Endothelial cell of umbilical vein (primary cell): ENCODE measurements at regions not wholly inside any gene's neighbourhood (a gene's known extent, or its start where the extent isn't known, plus 50 kb on each side); places are given as distances from the start of the nearest gene placed in this dataset.

Source experiments
- BruUV-seq: library from RNA; stranded (reverse); fragments of 400-500 nt; replicated peaks from 2 replicates; lab custom pipeline; 2021; lab: Mats Ljungman, UMichigan
- CTCF ChIA-PET: fragments of 300-600, 350-600 bp; sonication (Branson Sonifier 250); formaldehyde crosslinking; loops from one replicate; lab custom pipeline; 2021; ENCODE audit warnings: antibody characterized with exemption, inconsistent platforms; lab: Charles Lee
- POLR2A ChIA-PET: fragments of 300-600, 350-600 bp; sonication (Branson Sonifier 250); formaldehyde crosslinking; loops from one replicate; lab custom pipeline; 2021; ENCODE audit warnings: antibody characterized with exemption, inconsistent platforms; lab: Charles Lee
- DNase-seq: peaks from one replicate; pipeline ENCODE4 v3.0.0-alpha.2; 2011; ENCODE audit warnings: low read depth, low spot score
- FAIRE-seq: peaks from 2 replicates; lab custom pipeline; 2011; peaks lifted over from hg19 to GRCh38; lab: Jason Lieb, UNC
- H2AFZ ChIP-seq: 2 replicates; pipeline ENCODE4 v1.6.0; 2012; ENCODE audit warnings: low read depth, low read length, control low read depth, inconsistent platforms
- H3K27ac ChIP-seq: 2 replicates; pipeline ENCODE4 v1.5.1; 2011; ENCODE audit warnings: low read depth, mild to moderate bottlenecking, control low read depth, low read length, moderate library complexity; ENCODE audit not compliant: insufficient read depth
- H3K27me3 ChIP-seq, 2 experiments: 2 replicates each; pipeline versions ENCODE4 v1.6.0 to v1.6.1; 2011; ENCODE audit warnings: low read length in 2 of 2, mixed read lengths in 1 of 2; ENCODE audit not compliant: control insufficient read depth in 2 of 2, insufficient read depth in 2 of 2
- H3K36me3 ChIP-seq, 2 experiments: 2 replicates in 1 of 2; 3 replicates in 1 of 2; pipeline ENCODE4 v1.5.1; 2011; ENCODE audit warnings: low read length in 2 of 2, mild to moderate bottlenecking in 1 of 2, moderate library complexity in 1 of 2; ENCODE audit not compliant: control insufficient read depth in 2 of 2, insufficient read depth in 2 of 2; ENCODE audit errors: extremely low read depth in 1 of 2
- H3K4me1 ChIP-seq: 3 replicates; pipeline ENCODE4 v1.5.1; 2011; ENCODE audit warnings: mild to moderate bottlenecking, low read length; ENCODE audit not compliant: control insufficient read depth, insufficient read depth; ENCODE audit errors: extremely low read depth
- H3K4me2 ChIP-seq: 2 replicates; pipeline ENCODE4 v1.6.1; 2011; ENCODE audit warnings: low read length, control low read depth, mixed read lengths; ENCODE audit not compliant: insufficient read depth
- H3K4me3 ChIP-seq, 3 experiments: fragments of 200-600 bp in 1 of 3; sonication (generic), shearing (Covaris generic) in 1 of 3; replicated peaks in 1 of 3; 2 replicates each; pipeline ENCODE4 v1.5.1; 2011 to 2016; ENCODE audit warnings: control low read depth in 3 of 3, low read length in 3 of 3, mild to moderate bottlenecking in 2 of 3, inconsistent platforms in 1 of 3, low read depth in 1 of 3, moderate library complexity in 1 of 3; ENCODE audit not compliant: insufficient read depth in 1 of 3
- H3K79me2 ChIP-seq: 2 replicates; pipeline ENCODE4 v1.6.0; 2012; ENCODE audit warnings: low read length, inconsistent platforms; ENCODE audit not compliant: control insufficient read depth, insufficient read depth
- H3K9ac ChIP-seq: replicated peaks from 2 replicates; pipeline ENCODE3; 2011; ENCODE audit warnings: low read length, control low read depth; ENCODE audit not compliant: insufficient read depth; ENCODE audit errors: extremely low read depth
- H3K9me1 ChIP-seq: replicated peaks from 3 replicates; pipeline ENCODE4 v1.6.0; 2011; ENCODE audit warnings: mild to moderate bottlenecking, low read length; ENCODE audit not compliant: control insufficient read depth, insufficient read depth; ENCODE audit errors: extremely low read depth
- H3K9me3 ChIP-seq: replicated peaks from 2 replicates; pipeline ENCODE4 v1.5.1; 2012; ENCODE audit warnings: low read length, inconsistent platforms; ENCODE audit not compliant: control insufficient read depth, insufficient read depth
- H4K20me1 ChIP-seq: replicated peaks from 2 replicates; pipeline ENCODE3; 2011; ENCODE audit warnings: mild to moderate bottlenecking, low read length; ENCODE audit not compliant: control insufficient read depth, insufficient read depth; ENCODE audit errors: extremely low read depth
- CTCF ChIP-seq, 2 donors: IDR thresholded peaks; 1 replicate in 1 of 2; 2 replicates in 1 of 2; pipeline ENCODE4 v1.5.1; 2011; ENCODE audit warnings: low read length in 2 of 2, mild to moderate bottlenecking in 2 of 2, moderate library complexity in 2 of 2, control low read depth in 1 of 2, inconsistent platforms in 1 of 2, low read depth in 1 of 2; ENCODE audit not compliant: insufficient read depth in 1 of 2; ENCODE audit errors: extremely low read depth in 1 of 2
- FOS ChIP-seq: IDR thresholded peaks from 2 replicates; pipeline ENCODE4 v1.6.1; 2011; ENCODE audit warnings: mild to moderate bottlenecking, low read length, moderate library complexity, borderline replicate concordance; ENCODE audit not compliant: insufficient read depth
- GATA2 ChIP-seq: IDR thresholded peaks from 2 replicates; pipeline ENCODE4 v1.7.0; 2011; ENCODE audit warnings: low read depth, mild to moderate bottlenecking, moderate library complexity, mixed read lengths, low read length; ENCODE audit not compliant: insufficient read length, insufficient read depth
- MAX ChIP-seq: IDR thresholded peaks from 2 replicates; pipeline ENCODE4 v1.6.1; 2011; ENCODE audit not compliant: insufficient read depth, insufficient read length
- MYC ChIP-seq: IDR thresholded peaks from one replicate; pipeline ENCODE4 v1.6.1; 2011; ENCODE audit warnings: mild to moderate bottlenecking, low read depth, low read length
- POLR2AphosphoS5 ChIP-seq: IDR thresholded peaks from 2 replicates; pipeline ENCODE4 v1.6.1; 2012; ENCODE audit warnings: low read depth, mild to moderate bottlenecking, control low read depth, low read length, moderate library complexity; ENCODE audit not compliant: insufficient read depth
- dilution Hi-C: fragments of 300-500 bp; cut with MboI; formaldehyde crosslinking; loops from one replicate; pipeline ENCODE4 v1.15.0; 2019; ENCODE audit warnings: low sequenced_read_pairs; ENCODE audit not compliant: extremely low pct_ligation_motif_present
- intact Hi-C: fragments of 100-400 bp; cut with micrococcal nuclease; formaldehyde crosslinking; loops from one replicate; pipeline ENCODE4 v1.10.0; 2022

- intact Hi-C loops (loop anchor here (10.0 kb wide), 1 partner anchor 984 kb away; no protein-coding TSS in a partner anchor), dilution Hi-C loops (no loop called here)
- no peaks in the 10 kb centered on the region for H3K9me3 ChIP-seq
- no peak for FAIRE-seq
- H3K4me3 ChIP-seq, result no peak overlapping the region
- TF ChIP-seq MYC, result no peak
- no peak for TF ChIP-seq GATA2
- no peak for TF ChIP-seq CTCF (IDR thresholded peaks at IDR 0.05; ENCODE audit: extremely low read depth in 1 of 2, insufficient read depth in 1 of 2, low read depth in 1 of 2, low read length in 2 of 2)
- no peak for TF ChIP-seq POLR2AphosphoS5
- no peak overlapping the region for H3K9ac ChIP-seq
- H3K4me1 ChIP-seq, result peaks cover 38% of the 10 kb centered on the region
- H3K79me2 ChIP-seq, result no peaks in the 10 kb centered on the region
- H3K27me3 ChIP-seq, result no peaks in the 10 kb centered on the region
- POLR2A ChIA-PET, result interaction anchor here (0.7 kb wide), 1 partner anchor 24 kb away, joined by 3 read pairs; no protein-coding TSS in a partner anchor
- CTCF ChIA-PET, result interaction anchor here (3.2 kb wide), 1 partner anchor 17 kb away, joined by 9 read pairs; no protein-coding TSS in a partner anchor
- no peaks in the 10 kb centered on the region for H3K36me3 ChIP-seq
- H2AFZ ChIP-seq, result no peak overlapping the region
- no peak overlapping the region for H3K27ac ChIP-seq
- H3K9me1 ChIP-seq, result no peaks in the 10 kb centered on the region
- DNase-seq, result no peak
- BruUV-seq, result no TSS peak
- H3K4me2 ChIP-seq, result no peak overlapping the region
- H4K20me1 ChIP-seq, result no peaks in the 10 kb centered on the region
Observed at GRCh38 chr17:17419166-17419565, 57.6 kb upstream of the MED9 start.

- H3K4me3 ChIP-seq, result no peak overlapping the region
- no peaks in the 10 kb centered on the region for H3K27me3 ChIP-seq
- intact Hi-C loops (loop anchor here (10.0 kb wide), 1 partner anchor 985 kb away; no protein-coding TSS in a partner anchor), dilution Hi-C loops (no loop called here)
- H2AFZ ChIP-seq, result no peak overlapping the region
- no peak overlapping the region for H3K4me2 ChIP-seq
- CTCF ChIA-PET, result interaction anchor here (1.2 kb wide), 1 partner anchor 26 kb away, joined by 3 read pairs; no protein-coding TSS in a partner anchor
- FAIRE-seq (no peak), DNase-seq (no peak)
- H3K9me3 ChIP-seq, result no peaks in the 10 kb centered on the region
- H3K79me2 ChIP-seq, result no peaks in the 10 kb centered on the region
- no peak for TF ChIP-seq FOS
- no peak for TF ChIP-seq MAX
- no peak for TF ChIP-seq GATA2
- no peak for TF ChIP-seq MYC
- no peak overlapping the region for H3K9ac ChIP-seq
- no TSS peak for BruUV-seq
- H3K36me3 ChIP-seq, result no peaks in the 10 kb centered on the region
- POLR2A ChIA-PET, result no interaction called here
- no peaks in the 10 kb centered on the region for H3K9me1 ChIP-seq
- no peaks in the 10 kb centered on the region for H4K20me1 ChIP-seq
- peaks cover 36% of the 10 kb centered on the region for H3K4me1 ChIP-seq
- no peak overlapping the region for H3K27ac ChIP-seq
Observed at GRCh38 chr17:17419631-17420030, 57.2 kb upstream of the MED9 start.
